Germinal center (tissue), 1 donor: ENCODE measurements at regions not wholly inside any gene's neighbourhood (a gene's known extent, or its start where the extent isn't known, plus 50 kb on each side); places are given as distances from the start of the nearest gene placed in this dataset.
"Not testable (repeated sequence)": the region's sequence is repeated elsewhere in the genome, so short reads cannot be mapped to it uniquely, and the experiment has no call there.

Experiments
- DNase-seq: peaks from one replicate; pipeline ENCODE4 v3.0.0; 2012; ENCODE audit warnings: mixed read lengths, low spot score

GRCh38 chr16:22721511-22722100 lies 92.4 kb upstream of the HS3ST2 start:
- no peak for DNase-seq

GRCh38 chr16:22722551-22723541 lies 91.1 kb upstream of the HS3ST2 start:
- DNase-seq: not testable (repeated sequence)

GRCh38 chr16:22726868-22727267 lies 87.1 kb upstream of the HS3ST2 start:
- DNase-seq: no peak

- DNase-seq: no peak
These were observed 86.4 kb upstream of the HS3ST2 start for GRCh38 chr16:22727285-22728166.

- no peak for DNase-seq
These were observed 85.7 kb upstream of the HS3ST2 start for GRCh38 chr16:22728167-22728836.

- DNase-seq: no peak
These were observed 81.6 kb upstream of the HS3ST2 start for GRCh38 chr16:22732400-22732799.

GRCh38 chr16:22732959-22733358 lies 81.0 kb upstream of the HS3ST2 start:
- DNase-seq: no peak

- DNase-seq: no peak
These were observed 79.6 kb upstream of the HS3ST2 start for GRCh38 chr16:22734368-22734767.

- no peak for DNase-seq
These were observed 77.2 kb upstream of the HS3ST2 start for GRCh38 chr16:22736791-22737190.

GRCh38 chr16:22739077-22739476 lies 74.9 kb upstream of the HS3ST2 start:
- DNase-seq: peak; percentile 10

- DNase-seq: no peak
These were observed 70.6 kb upstream of the HS3ST2 start for GRCh38 chr16:22743401-22743800.

- no peak for DNase-seq
These were observed 62.8 kb upstream of the HS3ST2 start for GRCh38 chr16:22751104-22751667.

GRCh38 chr16:22751685-22752084 lies 62.3 kb upstream of the HS3ST2 start:
- no peak for DNase-seq

- DNase-seq: no peak
These were observed 60.5 kb upstream of the HS3ST2 start for GRCh38 chr16:22753451-22753850.

- DNase-seq: no peak
These were observed 59.4 kb upstream of the HS3ST2 start for GRCh38 chr16:22754577-22754976.

- DNase-seq: no peak
These were observed 56.8 kb upstream of the HS3ST2 start for GRCh38 chr16:22757202-22757601.

- DNase-seq: no peak
These were observed 51.5 kb upstream of the HS3ST2 start for GRCh38 chr16:22762486-22762885.

GRCh38 chr16:22763437-22764080 lies 50.4 kb upstream of the HS3ST2 start:
- DNase-seq: no peak
